ENCODE measurements at regions not wholly inside any gene's neighbourhood (a gene's known extent, or its start where the extent isn't known, plus 50 kb on each side); places are given as distances from the start of the nearest gene placed in this dataset.

GRCh38 chr9:107064378-107064777, 201.4 kb downstream of the ZNF462 start:
- H3K36me3 ChIP-seq (ENCODE audit: control insufficient read depth in 2 of 2, insufficient read depth in 2 of 2, low read length in 1 of 2) = no peaks in the 10 kb centered on the region
- no peaks in the 10 kb centered on the region for H3K4me1 ChIP-seq (ENCODE audit: control insufficient read depth in 2 of 2, insufficient read depth in 2 of 2, low read length in 2 of 2)
- H3K9me3 ChIP-seq (ENCODE audit: control insufficient read depth in 2 of 2, insufficient read depth in 1 of 2, low read length in 1 of 2) = no peaks in the 10 kb centered on the region
- 94% methylated on average over 2 of the region's 2 CpGs for WGBS
- DNase-seq (ENCODE audit: low read depth in 6 of 9, low spot score in 9 of 9) = no peak
- no peaks in the 10 kb centered on the region for H3K27me3 ChIP-seq (ENCODE audit: control insufficient read depth in 2 of 2, insufficient read depth in 1 of 2, low read length in 1 of 2)
- H3K27ac ChIP-seq (ENCODE audit: low read depth in 1 of 2, low read length in 1 of 2) = no peak overlapping the region
- no peak overlapping the region for H3K4me3 ChIP-seq (ENCODE audit: low read length in 2 of 2)

- WGBS = 96% methylated on average over 2 of the region's 2 CpGs
- H3K4me3 ChIP-seq (ENCODE audit: low read length in 2 of 2) = no peak overlapping the region
- H3K27ac ChIP-seq (ENCODE audit: low read depth in 1 of 2, low read length in 1 of 2) = no peak overlapping the region
- H3K27me3 ChIP-seq (ENCODE audit: control insufficient read depth in 2 of 2, insufficient read depth in 1 of 2, low read length in 1 of 2) = no peaks in the 10 kb centered on the region
- H3K9me3 ChIP-seq (ENCODE audit: control insufficient read depth in 2 of 2, insufficient read depth in 1 of 2, low read length in 1 of 2) = no peaks in the 10 kb centered on the region
- no peaks in the 10 kb centered on the region for H3K4me1 ChIP-seq (ENCODE audit: control insufficient read depth in 2 of 2, insufficient read depth in 2 of 2, low read length in 2 of 2)
- DNase-seq (ENCODE audit: low read depth in 6 of 9, low spot score in 9 of 9) = no peak
- no peaks in the 10 kb centered on the region for H3K36me3 ChIP-seq (ENCODE audit: control insufficient read depth in 2 of 2, insufficient read depth in 2 of 2, low read length in 1 of 2)
Measured at GRCh38 chr9:107065549-107065948, 202.6 kb downstream of the ZNF462 start.

GRCh38 chr9:107067739-107068416, 204.9 kb downstream of the ZNF462 start:
- 95% methylated on average over 6 of the region's 6 CpGs for WGBS
- H3K36me3 ChIP-seq (ENCODE audit: control insufficient read depth in 2 of 2, insufficient read depth in 2 of 2, low read length in 1 of 2) = no peaks in the 10 kb centered on the region
- H3K27ac ChIP-seq (ENCODE audit: low read depth in 1 of 2, low read length in 1 of 2) = no peak overlapping the region
- no peaks in the 10 kb centered on the region for H3K9me3 ChIP-seq (ENCODE audit: control insufficient read depth in 2 of 2, insufficient read depth in 1 of 2, low read length in 1 of 2)
- H3K4me1 ChIP-seq (ENCODE audit: control insufficient read depth in 2 of 2, insufficient read depth in 2 of 2, low read length in 2 of 2) = no peaks in the 10 kb centered on the region
- no peaks in the 10 kb centered on the region for H3K27me3 ChIP-seq (ENCODE audit: control insufficient read depth in 2 of 2, insufficient read depth in 1 of 2, low read length in 1 of 2)
- no peak overlapping the region for H3K4me3 ChIP-seq (ENCODE audit: low read length in 2 of 2)
- DNase-seq (ENCODE audit: low read depth in 6 of 9, low spot score in 9 of 9) = no peak

GRCh38 chr9:107068581-107068980, 205.6 kb downstream of the ZNF462 start:
- WGBS = 94% methylated on average over 2 of the region's 2 CpGs
- DNase-seq (ENCODE audit: low read depth in 6 of 9, low spot score in 9 of 9) = no peak
- no peaks in the 10 kb centered on the region for H3K27me3 ChIP-seq (ENCODE audit: control insufficient read depth in 2 of 2, insufficient read depth in 1 of 2, low read length in 1 of 2)
- H3K27ac ChIP-seq (ENCODE audit: low read depth in 1 of 2, low read length in 1 of 2) = no peak overlapping the region
- H3K4me1 ChIP-seq (ENCODE audit: control insufficient read depth in 2 of 2, insufficient read depth in 2 of 2, low read length in 2 of 2) = no peaks in the 10 kb centered on the region
- no peak overlapping the region for H3K4me3 ChIP-seq (ENCODE audit: low read length in 2 of 2)
- no peaks in the 10 kb centered on the region for H3K36me3 ChIP-seq (ENCODE audit: control insufficient read depth in 2 of 2, insufficient read depth in 2 of 2, low read length in 1 of 2)
- H3K9me3 ChIP-seq (ENCODE audit: control insufficient read depth in 2 of 2, insufficient read depth in 1 of 2, low read length in 1 of 2) = no peaks in the 10 kb centered on the region

- no peak overlapping the region for H3K27ac ChIP-seq (ENCODE audit: low read depth in 1 of 2, low read length in 1 of 2)
- H3K36me3 ChIP-seq (ENCODE audit: control insufficient read depth in 2 of 2, insufficient read depth in 2 of 2, low read length in 1 of 2) = no peaks in the 10 kb centered on the region
- H3K9me3 ChIP-seq (ENCODE audit: control insufficient read depth in 2 of 2, insufficient read depth in 1 of 2, low read length in 1 of 2) = no peaks in the 10 kb centered on the region
- 88% methylated on average over 1 of the region's 1 CpG for WGBS
- no peaks in the 10 kb centered on the region for H3K27me3 ChIP-seq (ENCODE audit: control insufficient read depth in 2 of 2, insufficient read depth in 1 of 2, low read length in 1 of 2)
- DNase-seq (ENCODE audit: low read depth in 6 of 9, low spot score in 9 of 9) = no peak
- H3K4me3 ChIP-seq (ENCODE audit: low read length in 2 of 2) = no peak overlapping the region
- no peaks in the 10 kb centered on the region for H3K4me1 ChIP-seq (ENCODE audit: control insufficient read depth in 2 of 2, insufficient read depth in 2 of 2, low read length in 2 of 2)
Measured at GRCh38 chr9:107070586-107070985, 207.6 kb downstream of the ZNF462 start.

- H3K27ac ChIP-seq (ENCODE audit: low read depth in 1 of 2, low read length in 1 of 2) = no peak overlapping the region
- H3K9me3 ChIP-seq (ENCODE audit: control insufficient read depth in 2 of 2, insufficient read depth in 1 of 2, low read length in 1 of 2) = no peaks in the 10 kb centered on the region
- H3K4me1 ChIP-seq (ENCODE audit: control insufficient read depth in 2 of 2, insufficient read depth in 2 of 2, low read length in 2 of 2) = no peaks in the 10 kb centered on the region
- no peak overlapping the region for H3K4me3 ChIP-seq (ENCODE audit: low read length in 2 of 2)
- WGBS = 89% methylated on average over 1 of the region's 1 CpG
- DNase-seq (ENCODE audit: low read depth in 6 of 9, low spot score in 9 of 9) = no peak
- no peaks in the 10 kb centered on the region for H3K27me3 ChIP-seq (ENCODE audit: control insufficient read depth in 2 of 2, insufficient read depth in 1 of 2, low read length in 1 of 2)
- no peaks in the 10 kb centered on the region for H3K36me3 ChIP-seq (ENCODE audit: control insufficient read depth in 2 of 2, insufficient read depth in 2 of 2, low read length in 1 of 2)
Measured at GRCh38 chr9:107078061-107078460, 205.0 kb upstream of the RAD23B start.

- 93% methylated on average over 1 of the region's 1 CpG for WGBS
- H3K27ac ChIP-seq (ENCODE audit: low read depth in 1 of 2, low read length in 1 of 2) = no peak overlapping the region
- H3K36me3 ChIP-seq (ENCODE audit: control insufficient read depth in 2 of 2, insufficient read depth in 2 of 2, low read length in 1 of 2) = no peaks in the 10 kb centered on the region
- no peaks in the 10 kb centered on the region for H3K27me3 ChIP-seq (ENCODE audit: control insufficient read depth in 2 of 2, insufficient read depth in 1 of 2, low read length in 1 of 2)
- H3K4me3 ChIP-seq (ENCODE audit: low read length in 2 of 2) = no peak overlapping the region
- H3K4me1 ChIP-seq (ENCODE audit: control insufficient read depth in 2 of 2, insufficient read depth in 2 of 2, low read length in 2 of 2) = no peaks in the 10 kb centered on the region
- no peaks in the 10 kb centered on the region for H3K9me3 ChIP-seq (ENCODE audit: control insufficient read depth in 2 of 2, insufficient read depth in 1 of 2, low read length in 1 of 2)
- no peak for DNase-seq (ENCODE audit: low read depth in 6 of 9, low spot score in 9 of 9)
Measured at GRCh38 chr9:107079589-107079988, 203.5 kb upstream of the RAD23B start.

- no peaks in the 10 kb centered on the region for H3K36me3 ChIP-seq (ENCODE audit: control insufficient read depth in 2 of 2, insufficient read depth in 2 of 2, low read length in 1 of 2)
- H3K27me3 ChIP-seq (ENCODE audit: control insufficient read depth in 2 of 2, insufficient read depth in 1 of 2, low read length in 1 of 2) = no peaks in the 10 kb centered on the region
- H3K9me3 ChIP-seq (ENCODE audit: control insufficient read depth in 2 of 2, insufficient read depth in 1 of 2, low read length in 1 of 2) = no peaks in the 10 kb centered on the region
- 96% methylated on average over 3 of the region's 3 CpGs for WGBS
- H3K4me3 ChIP-seq (ENCODE audit: low read length in 2 of 2) = no peak overlapping the region
- no peak for DNase-seq (ENCODE audit: low read depth in 6 of 9, low spot score in 9 of 9)
- H3K27ac ChIP-seq (ENCODE audit: low read depth in 1 of 2, low read length in 1 of 2) = no peak overlapping the region
- no peaks in the 10 kb centered on the region for H3K4me1 ChIP-seq (ENCODE audit: control insufficient read depth in 2 of 2, insufficient read depth in 2 of 2, low read length in 2 of 2)
Measured at GRCh38 chr9:107080130-107080529, 202.9 kb upstream of the RAD23B start.

GRCh38 chr9:107086460-107086859, 196.6 kb upstream of the RAD23B start:
- H3K36me3 ChIP-seq (ENCODE audit: control insufficient read depth in 2 of 2, insufficient read depth in 2 of 2, low read length in 1 of 2) = no peaks in the 10 kb centered on the region
- H3K27ac ChIP-seq (ENCODE audit: low read depth in 1 of 2, low read length in 1 of 2) = no peak overlapping the region
- DNase-seq (ENCODE audit: low read depth in 6 of 9, low spot score in 9 of 9) = no peak
- H3K9me3 ChIP-seq (ENCODE audit: control insufficient read depth in 2 of 2, insufficient read depth in 1 of 2, low read length in 1 of 2) = no peaks in the 10 kb centered on the region
- H3K4me3 ChIP-seq (ENCODE audit: low read length in 2 of 2) = no peak overlapping the region
- 91% methylated on average over 2 of the region's 2 CpGs for WGBS
- H3K4me1 ChIP-seq (ENCODE audit: control insufficient read depth in 2 of 2, insufficient read depth in 2 of 2, low read length in 2 of 2) = no peaks in the 10 kb centered on the region
- H3K27me3 ChIP-seq (ENCODE audit: control insufficient read depth in 2 of 2, insufficient read depth in 1 of 2, low read length in 1 of 2) = no peaks in the 10 kb centered on the region
